ENCODE measurements at regions not wholly inside any gene's neighbourhood (a gene's known extent, or its start where the extent isn't known, plus 50 kb on each side); places are given as distances from the start of the nearest gene placed in this dataset.

DNA sequence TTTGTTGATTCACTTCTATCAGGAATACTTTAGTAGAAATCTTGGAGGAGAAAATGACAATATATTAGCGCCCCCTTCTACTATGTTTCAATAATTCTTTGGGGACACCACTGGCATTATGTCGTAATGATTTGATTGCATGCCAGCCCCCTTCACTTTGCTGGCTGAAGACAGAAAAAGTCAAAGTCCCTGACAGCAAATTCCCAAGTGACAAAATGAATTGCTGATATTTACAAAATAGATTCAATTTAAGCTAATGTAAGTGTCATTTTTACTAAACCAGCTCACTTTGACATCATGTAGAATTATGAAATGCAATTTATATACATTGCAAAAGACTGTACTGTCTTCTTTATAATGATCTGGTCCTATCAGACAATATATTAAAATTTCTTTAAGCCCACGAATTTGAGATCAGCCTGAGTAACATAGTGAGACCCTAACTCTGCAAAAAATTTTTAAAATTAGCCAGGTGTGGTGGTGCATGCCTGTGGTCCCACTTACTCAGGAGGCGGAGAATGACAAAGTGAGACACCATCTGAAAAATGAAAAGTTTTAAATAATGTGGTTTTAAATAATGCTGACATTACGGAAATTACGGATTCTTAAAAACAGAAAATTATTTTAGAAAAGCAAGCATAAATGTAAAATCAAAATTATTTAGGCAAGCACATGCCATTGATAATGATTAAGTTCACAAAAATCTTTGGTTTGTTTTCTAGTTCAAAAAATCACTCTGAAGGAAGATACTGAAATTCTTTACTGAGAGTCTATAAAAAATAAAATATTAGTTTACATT is 520.1 kb upstream of the PKDCC start:
- H3K27ac Mint-ChIP-seq, result no peak overlapping the region
- peaks cover 6% of the 10 kb centered on the region for H3K9me3 Mint-ChIP-seq (ENCODE audit: low read depth)
- no peaks in the 10 kb centered on the region for H3K27me3 Mint-ChIP-seq
- H3K36me3 Mint-ChIP-seq, result no peaks in the 10 kb centered on the region
- H3K4me1 Mint-ChIP-seq (ENCODE audit: low read depth), result no peaks in the 10 kb centered on the region
- H3K4me3 Mint-ChIP-seq, result no peak overlapping the region

DNA sequence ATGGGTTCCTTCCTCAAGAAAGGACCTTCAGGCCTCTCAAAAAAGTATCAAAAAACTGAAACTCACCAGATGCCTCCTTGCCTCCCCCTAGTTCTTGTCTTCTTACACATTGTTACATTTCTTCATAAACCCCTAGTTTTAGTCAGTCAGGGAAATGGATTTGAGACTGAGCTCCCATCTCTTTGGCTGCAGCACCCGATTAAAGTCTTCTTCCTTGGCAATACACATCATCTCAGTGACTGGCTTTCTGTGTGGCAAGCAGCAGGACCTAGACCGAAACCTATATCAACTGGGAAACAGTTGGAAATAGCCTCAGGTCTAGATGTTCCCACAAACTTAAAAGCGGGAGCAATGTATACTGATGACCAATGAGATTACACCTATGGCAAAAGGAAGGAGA is 512.2 kb upstream of the PKDCC start:
- H3K27ac Mint-ChIP-seq, result no peak overlapping the region
- no peak overlapping the region for H3K4me3 Mint-ChIP-seq
- H3K36me3 Mint-ChIP-seq, result no peaks in the 10 kb centered on the region
- H3K9me3 Mint-ChIP-seq (ENCODE audit: low read depth), result peaks cover 10% of the 10 kb centered on the region
- no peaks in the 10 kb centered on the region for H3K27me3 Mint-ChIP-seq
- no peaks in the 10 kb centered on the region for H3K4me1 Mint-ChIP-seq (ENCODE audit: low read depth)

DNA sequence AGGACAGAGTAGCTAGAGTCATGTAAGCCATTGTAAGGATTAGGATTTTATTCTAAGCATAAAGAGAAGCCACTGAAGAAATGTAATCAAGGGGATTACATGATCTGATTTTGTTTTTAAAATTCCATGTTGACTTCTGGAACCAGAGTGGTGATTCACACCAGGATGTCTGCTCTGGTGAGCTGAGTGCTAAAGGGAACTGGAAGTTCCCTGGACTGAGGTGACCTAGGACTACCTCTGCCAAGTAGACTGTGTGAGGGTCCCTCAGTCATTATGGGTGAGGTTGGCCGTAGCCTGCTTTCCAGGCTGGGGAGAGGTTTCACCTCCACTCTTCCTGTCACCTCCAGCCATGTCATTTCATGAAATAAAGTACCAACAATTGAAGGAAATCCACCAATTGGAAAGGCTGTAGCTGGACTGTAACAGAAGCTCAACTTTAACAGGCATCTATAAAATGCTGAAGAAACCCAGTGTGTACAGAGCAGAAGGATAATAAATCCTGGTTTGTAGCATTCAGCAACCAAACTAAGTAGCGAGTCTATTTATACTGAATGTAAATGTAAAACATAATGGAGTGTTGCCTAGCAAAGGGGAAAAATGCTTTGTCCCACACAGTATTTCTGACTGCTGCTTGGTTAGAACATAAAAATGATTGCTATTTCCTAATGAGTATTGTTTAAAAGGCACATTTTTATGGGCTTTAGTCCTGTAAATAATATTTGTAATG is 507.4 kb upstream of the PKDCC start:
- Mint-ChIP-seq H3K27me3 (no peaks in the 10 kb centered on the region), H3K9me3 (ENCODE audit: low read depth) (peaks cover 5% of the 10 kb centered on the region), H3K4me3 (no peak overlapping the region), H3K27ac (no peak overlapping the region), H3K36me3 (no peaks in the 10 kb centered on the region), H3K4me1 (ENCODE audit: low read depth) (no peaks in the 10 kb centered on the region)

DNA sequence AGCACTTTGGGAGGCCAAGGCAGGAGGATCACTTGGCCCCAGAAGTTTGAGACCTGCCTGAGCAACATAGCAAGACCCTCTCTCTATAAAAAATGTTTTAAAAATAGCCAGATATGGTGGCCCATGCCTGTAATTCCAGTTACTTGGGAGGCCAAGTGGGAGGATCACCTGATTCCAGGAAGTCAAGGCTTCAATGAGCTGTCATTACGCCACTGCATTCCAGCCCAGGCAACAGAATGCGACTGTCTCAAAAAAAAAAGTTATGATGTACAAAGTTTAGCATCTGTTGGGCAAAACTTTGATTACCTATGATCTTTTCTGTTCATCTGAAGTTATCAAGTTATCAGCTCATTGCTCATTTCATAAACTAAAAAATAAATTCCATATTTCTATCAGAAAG is 504.1 kb upstream of the PKDCC start:
- H3K27ac Mint-ChIP-seq, result no peak overlapping the region

DNA sequence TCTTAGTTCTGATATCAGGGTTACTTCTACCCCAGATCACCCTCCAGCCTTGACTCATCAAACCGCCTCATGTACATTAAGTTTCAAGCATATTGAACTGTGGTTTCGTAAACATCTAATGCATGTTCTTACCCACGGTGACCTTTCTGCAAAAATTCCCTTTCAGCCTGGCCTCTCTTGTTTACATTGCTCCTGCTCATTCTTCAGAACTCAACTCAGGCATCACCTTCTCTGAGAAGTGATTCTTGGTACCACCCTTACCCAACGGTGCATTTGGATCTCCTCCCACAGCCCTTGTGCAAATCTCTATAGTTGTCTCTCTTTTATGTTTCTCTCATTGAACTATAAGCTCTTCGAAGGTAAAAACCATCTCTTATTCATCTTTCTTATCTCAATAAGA is 503.1 kb upstream of the PKDCC start:
- Mint-ChIP-seq H3K27me3 (no peaks in the 10 kb centered on the region), H3K4me3 (no peak overlapping the region), H3K27ac (no peak overlapping the region), H3K36me3 (no peaks in the 10 kb centered on the region), H3K4me1 (ENCODE audit: low read depth) (no peaks in the 10 kb centered on the region), H3K9me3 (ENCODE audit: low read depth) (no peaks in the 10 kb centered on the region)

More for the DNA sequence above, 504.1 kb upstream of the PKDCC start:
- no peaks in the 10 kb centered on the region for H3K36me3 Mint-ChIP-seq
- H3K27me3 Mint-ChIP-seq, result no peaks in the 10 kb centered on the region
- no peaks in the 10 kb centered on the region for H3K4me1 Mint-ChIP-seq (ENCODE audit: low read depth)
- H3K9me3 Mint-ChIP-seq (ENCODE audit: low read depth), result no peaks in the 10 kb centered on the region
- H3K4me3 Mint-ChIP-seq, result no peak overlapping the region

DNA sequence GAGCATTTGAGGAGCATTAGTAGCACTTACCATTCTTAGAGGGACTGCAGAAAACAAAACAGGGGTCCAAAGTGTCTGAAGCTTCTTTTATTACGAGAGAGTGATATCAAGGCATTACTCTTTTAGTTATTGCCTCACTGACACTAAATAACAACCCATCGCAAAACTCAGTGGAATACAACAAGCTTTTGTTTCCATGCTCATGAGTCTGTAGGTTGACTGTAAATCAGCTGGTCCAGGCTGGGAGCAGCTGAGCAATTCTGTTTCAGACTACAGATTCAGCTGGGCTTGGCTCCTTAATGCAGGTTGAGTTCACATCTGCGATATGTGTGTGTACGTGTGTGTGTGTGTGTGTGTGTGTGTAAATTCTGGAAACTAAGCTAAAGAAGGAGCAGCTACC is 501.8 kb upstream of the PKDCC start:
- Mint-ChIP-seq H3K36me3 (no peaks in the 10 kb centered on the region), H3K4me1 (ENCODE audit: low read depth) (no peaks in the 10 kb centered on the region), H3K27ac (no peak overlapping the region), H3K27me3 (no peaks in the 10 kb centered on the region), H3K4me3 (no peak overlapping the region), H3K9me3 (ENCODE audit: low read depth) (no peaks in the 10 kb centered on the region)

DNA sequence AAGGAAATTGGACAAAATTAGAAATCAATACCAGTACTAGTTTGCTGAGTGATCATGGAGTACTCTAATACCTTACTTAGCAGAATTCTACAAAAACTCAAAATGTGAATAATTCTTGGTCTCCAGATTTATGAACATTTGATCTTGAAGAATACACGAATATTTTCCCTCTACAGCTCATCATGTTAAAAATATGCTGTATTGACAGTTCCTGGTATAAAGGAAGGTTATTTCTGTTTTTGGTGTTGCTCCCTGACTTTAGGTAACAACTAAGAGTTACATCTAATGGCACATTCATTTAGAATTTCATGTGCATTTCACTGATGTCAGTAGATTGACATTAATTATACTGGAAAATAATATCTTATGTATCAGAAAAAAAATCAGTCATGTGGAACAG is 479.2 kb upstream of the PKDCC start:
- Mint-ChIP-seq H3K27ac (no peak overlapping the region), H3K36me3 (no peaks in the 10 kb centered on the region), H3K27me3 (peaks cover 6% of the 10 kb centered on the region), H3K9me3 (ENCODE audit: low read depth) (peaks cover 3% of the 10 kb centered on the region), H3K4me3 (no peak overlapping the region), H3K4me1 (ENCODE audit: low read depth) (no peaks in the 10 kb centered on the region)

DNA sequence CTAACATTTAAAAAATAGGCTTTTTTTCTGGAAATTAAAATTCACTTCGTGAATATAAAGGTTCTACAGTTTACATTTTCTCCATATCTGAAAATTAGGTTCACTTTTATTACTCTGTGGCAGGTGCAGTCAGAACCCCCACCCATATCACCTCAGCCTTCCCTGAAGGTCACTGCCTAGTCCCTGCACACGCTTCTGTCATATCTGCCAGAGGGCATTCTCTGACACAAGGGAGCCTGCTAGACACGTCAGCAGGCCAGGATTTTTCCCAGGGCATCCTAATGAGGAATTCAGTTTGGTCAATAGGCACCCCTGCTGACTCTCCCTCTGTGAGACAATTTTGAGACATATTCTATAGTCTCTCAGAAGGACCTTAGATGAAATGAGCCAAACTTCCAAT is 475.7 kb upstream of the PKDCC start:
- Mint-ChIP-seq H3K4me3 (no peak overlapping the region), H3K27me3 (peaks cover 6% of the 10 kb centered on the region), H3K4me1 (ENCODE audit: low read depth) (no peaks in the 10 kb centered on the region), H3K36me3 (no peaks in the 10 kb centered on the region), H3K27ac (no peak overlapping the region), H3K9me3 (ENCODE audit: low read depth) (no peaks in the 10 kb centered on the region)

DNA sequence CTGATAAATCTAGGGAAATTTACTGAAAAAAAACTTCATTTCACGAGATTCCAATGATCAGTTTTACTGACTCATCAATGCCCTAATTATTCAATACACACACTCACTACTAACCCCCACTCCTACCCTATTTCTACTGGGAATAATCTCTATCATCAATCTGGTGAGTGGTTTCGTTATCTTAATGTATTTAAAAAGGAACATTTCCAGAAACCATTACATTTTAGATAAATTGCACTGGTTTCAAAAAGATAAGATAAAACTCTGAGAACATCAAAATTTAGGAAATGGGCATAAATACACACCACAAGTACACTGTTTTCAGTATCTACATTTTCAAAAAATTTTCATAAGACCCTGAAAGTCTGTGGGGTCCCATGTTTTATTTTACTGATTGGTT is 471.4 kb upstream of the PKDCC start:
- Mint-ChIP-seq H3K27me3 (peaks cover 2% of the 10 kb centered on the region), H3K36me3 (no peaks in the 10 kb centered on the region), H3K27ac (no peak overlapping the region), H3K9me3 (ENCODE audit: low read depth) (no peaks in the 10 kb centered on the region), H3K4me1 (ENCODE audit: low read depth) (no peaks in the 10 kb centered on the region), H3K4me3 (no peak overlapping the region)

DNA sequence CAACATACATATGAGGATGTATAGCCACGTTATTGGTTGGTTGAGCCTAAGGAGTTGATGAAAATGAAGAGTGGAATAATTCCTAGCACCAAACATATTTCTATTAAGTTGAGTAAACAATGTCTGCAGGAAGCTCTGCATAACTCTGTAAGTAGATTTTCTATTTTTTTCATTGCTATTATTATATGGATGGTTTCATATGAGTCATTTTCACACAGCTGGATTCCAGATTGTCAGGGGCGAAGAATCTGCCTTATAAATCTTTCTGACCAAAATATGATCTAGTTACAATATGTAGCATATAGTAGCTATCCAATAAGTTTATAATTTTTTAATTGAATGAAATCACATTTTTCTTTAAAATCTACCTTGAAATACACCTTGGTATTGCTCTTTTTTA is 468.0 kb upstream of the PKDCC start:
- Mint-ChIP-seq H3K4me3 (no peak overlapping the region), H3K9me3 (ENCODE audit: low read depth) (peaks cover 10% of the 10 kb centered on the region), H3K36me3 (no peaks in the 10 kb centered on the region), H3K4me1 (ENCODE audit: low read depth) (no peaks in the 10 kb centered on the region), H3K27me3 (no peaks in the 10 kb centered on the region), H3K27ac (no peak overlapping the region)

DNA sequence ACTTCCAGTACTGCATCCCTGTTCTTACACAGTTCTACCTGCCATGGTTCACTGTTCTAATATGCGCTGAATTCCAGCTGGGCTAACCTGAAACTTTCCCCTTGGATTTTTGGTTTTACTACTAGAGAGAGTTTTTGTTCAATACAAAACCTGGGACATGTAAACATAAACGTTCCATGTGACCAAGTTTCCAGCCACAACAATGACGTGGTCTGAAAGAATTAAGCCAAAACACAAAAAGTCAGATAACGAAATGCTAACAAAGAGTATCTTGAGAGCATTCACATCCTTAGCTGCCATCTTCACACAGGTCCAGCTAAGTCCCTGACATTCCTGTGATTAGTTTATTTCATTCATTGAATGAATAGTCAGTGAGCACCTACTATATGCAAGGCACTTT is 467.0 kb upstream of the PKDCC start:
- no peaks in the 10 kb centered on the region for H3K4me1 Mint-ChIP-seq (ENCODE audit: low read depth)

DNA sequence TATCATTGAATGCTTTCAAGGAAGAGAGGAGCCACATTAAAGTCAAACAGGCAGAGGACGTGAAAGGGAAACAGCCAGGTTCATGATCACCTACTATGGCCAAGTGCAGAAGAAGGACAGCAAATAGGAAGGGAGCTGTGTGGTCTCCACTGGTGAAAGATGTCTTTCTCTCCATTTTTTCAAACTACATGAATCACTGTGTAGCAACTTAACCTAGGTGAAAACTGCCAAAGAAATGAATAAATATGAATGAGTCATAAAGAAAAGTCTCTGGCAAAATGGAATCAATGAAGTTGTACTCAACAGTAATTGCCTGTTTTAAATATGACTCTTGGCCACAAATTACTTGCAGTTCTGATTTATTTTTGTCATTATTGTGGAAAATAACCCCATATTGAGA is 452.6 kb upstream of the PKDCC start:
- H3K9me3 Mint-ChIP-seq (ENCODE audit: low read depth), result no peaks in the 10 kb centered on the region
- H3K27me3 Mint-ChIP-seq, result peaks cover 2% of the 10 kb centered on the region
- no peak overlapping the region for H3K4me3 Mint-ChIP-seq
- no peak overlapping the region for H3K27ac Mint-ChIP-seq
- H3K4me1 Mint-ChIP-seq (ENCODE audit: low read depth), result no peaks in the 10 kb centered on the region
- H3K36me3 Mint-ChIP-seq, result no peaks in the 10 kb centered on the region

More for the DNA sequence above, 467.0 kb upstream of the PKDCC start:
- Mint-ChIP-seq H3K27me3 (no peaks in the 10 kb centered on the region), H3K36me3 (no peaks in the 10 kb centered on the region), H3K4me3 (no peak overlapping the region), H3K27ac (no peak overlapping the region), H3K9me3 (ENCODE audit: low read depth) (peaks cover 17% of the 10 kb centered on the region)

DNA sequence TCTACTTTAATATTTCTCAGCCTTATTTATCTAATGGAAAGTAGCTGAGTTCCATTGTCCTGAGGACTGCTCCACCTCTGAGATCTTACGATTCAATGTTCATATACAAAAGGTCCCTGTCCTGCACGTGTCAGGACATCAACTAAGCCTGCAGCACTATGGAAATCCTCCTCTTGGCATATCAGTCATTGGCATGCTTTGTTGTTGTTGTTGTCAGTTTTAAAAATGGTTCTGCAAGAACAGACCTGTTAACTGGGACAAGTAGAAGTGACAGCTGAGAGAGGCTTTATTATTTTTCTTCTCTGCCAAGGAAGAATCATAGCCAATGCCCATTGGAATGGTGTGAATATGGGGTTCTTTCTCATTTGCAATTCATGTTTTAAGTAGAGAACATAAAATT is 450.1 kb upstream of the PKDCC start:
- H3K4me1 Mint-ChIP-seq (ENCODE audit: low read depth), result no peaks in the 10 kb centered on the region
- H3K27me3 Mint-ChIP-seq, result peaks cover 2% of the 10 kb centered on the region
- no peaks in the 10 kb centered on the region for H3K36me3 Mint-ChIP-seq
- no peaks in the 10 kb centered on the region for H3K9me3 Mint-ChIP-seq (ENCODE audit: low read depth)
- no peak overlapping the region for H3K27ac Mint-ChIP-seq
- H3K4me3 Mint-ChIP-seq, result no peak overlapping the region

DNA sequence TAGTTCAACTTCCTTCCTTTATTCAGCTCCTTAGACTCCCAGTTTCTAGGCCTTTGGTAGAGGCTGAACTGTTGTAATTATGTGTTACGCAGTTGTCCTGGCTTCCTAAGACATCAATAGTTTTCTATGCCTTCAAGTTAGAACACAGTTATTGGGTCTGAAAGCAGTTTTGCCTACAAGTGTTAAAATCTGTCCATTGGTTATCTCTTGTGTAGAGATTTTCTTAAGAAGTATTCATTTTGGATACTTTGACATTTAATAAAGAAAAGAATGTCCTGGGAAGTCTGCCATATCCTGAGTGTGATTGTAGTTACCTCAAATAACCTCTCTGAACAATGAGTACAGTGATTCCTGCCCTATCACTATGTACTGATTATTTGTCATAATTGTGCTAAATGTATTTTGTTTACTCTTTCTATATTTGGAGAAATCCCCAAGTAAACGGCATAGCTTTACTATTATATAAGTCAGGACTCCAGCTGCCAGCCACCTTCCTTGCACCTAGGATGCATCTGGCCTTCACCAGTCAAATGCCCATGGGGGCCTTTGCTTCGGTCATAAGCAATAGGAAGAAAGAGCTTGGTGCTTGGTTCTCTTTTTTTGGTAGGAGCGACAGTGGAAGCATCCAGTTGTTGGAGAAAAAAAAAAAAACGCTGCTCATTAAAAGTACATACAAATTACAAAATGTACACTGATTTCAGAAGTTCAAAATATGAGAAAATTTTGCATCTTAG is 449.5 kb upstream of the PKDCC start:
- H3K4me1 Mint-ChIP-seq (ENCODE audit: low read depth), result no peaks in the 10 kb centered on the region
- no peak overlapping the region for H3K27ac Mint-ChIP-seq
- H3K4me3 Mint-ChIP-seq, result no peak overlapping the region
- H3K9me3 Mint-ChIP-seq (ENCODE audit: low read depth), result no peaks in the 10 kb centered on the region
- peaks cover 2% of the 10 kb centered on the region for H3K27me3 Mint-ChIP-seq
- no peaks in the 10 kb centered on the region for H3K36me3 Mint-ChIP-seq

DNA sequence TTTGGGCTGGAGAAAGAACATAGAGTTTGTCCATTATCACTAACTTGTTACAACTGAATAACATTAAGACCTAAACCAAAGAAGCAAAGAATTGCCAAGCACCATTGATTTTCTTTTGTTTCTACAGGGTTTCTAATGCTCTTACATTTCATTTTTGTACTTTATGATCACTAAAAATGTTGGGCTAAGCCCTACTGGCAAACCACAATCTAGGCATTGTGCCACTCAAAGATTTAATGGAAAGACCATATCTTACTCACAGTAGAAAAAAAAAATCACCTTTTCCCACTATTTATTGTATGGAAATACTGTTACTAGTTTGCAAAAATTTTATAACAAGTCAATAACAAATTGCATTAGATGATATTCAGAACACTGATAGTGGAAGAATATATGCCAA is 447.4 kb upstream of the PKDCC start:
- Mint-ChIP-seq H3K4me3 (no peak overlapping the region), H3K4me1 (ENCODE audit: low read depth) (no peaks in the 10 kb centered on the region), H3K36me3 (no peaks in the 10 kb centered on the region), H3K27ac (no peak overlapping the region), H3K9me3 (ENCODE audit: low read depth) (no peaks in the 10 kb centered on the region), H3K27me3 (peaks cover 2% of the 10 kb centered on the region)
